NCI-H2029 treated with DMSO at 0.1 percent for 48 hours (cell line): ENCODE measurements at regions not wholly inside any gene's neighbourhood (a gene's known extent, or its start where the extent isn't known, plus 50 kb on each side); places are given as distances from the start of the nearest gene placed in this dataset.
"Not testable (repeated sequence)": the region's sequence is repeated elsewhere in the genome, so short reads cannot be mapped to it uniquely, and the experiment has no call there.

ENCODE experiments used
- DNase-seq: peaks from one replicate; lab custom pipeline; 2025; lab: John Stamatoyannopoulos, UW

DNA sequence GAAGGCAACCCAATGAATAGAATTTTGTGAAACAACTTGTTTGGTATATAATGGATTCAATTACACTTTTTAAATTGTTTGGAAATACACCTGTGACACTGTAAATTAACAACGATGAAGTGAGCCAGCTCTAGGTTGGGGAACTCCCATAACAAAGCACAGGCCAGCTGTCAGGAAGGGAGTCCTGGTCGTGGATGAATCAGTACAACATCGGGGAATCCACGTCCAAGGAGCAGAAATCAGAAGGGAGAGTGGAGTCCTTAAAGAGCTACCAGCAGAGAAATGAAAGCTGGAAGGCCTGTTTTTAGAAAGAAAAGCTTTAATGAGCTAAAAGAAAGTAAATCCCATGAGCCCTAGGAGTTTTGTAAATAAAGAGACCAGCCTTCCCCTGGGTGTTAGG lies 223.1 kb upstream of the SLC35B3 start:
- DNase-seq: no peak

DNA sequence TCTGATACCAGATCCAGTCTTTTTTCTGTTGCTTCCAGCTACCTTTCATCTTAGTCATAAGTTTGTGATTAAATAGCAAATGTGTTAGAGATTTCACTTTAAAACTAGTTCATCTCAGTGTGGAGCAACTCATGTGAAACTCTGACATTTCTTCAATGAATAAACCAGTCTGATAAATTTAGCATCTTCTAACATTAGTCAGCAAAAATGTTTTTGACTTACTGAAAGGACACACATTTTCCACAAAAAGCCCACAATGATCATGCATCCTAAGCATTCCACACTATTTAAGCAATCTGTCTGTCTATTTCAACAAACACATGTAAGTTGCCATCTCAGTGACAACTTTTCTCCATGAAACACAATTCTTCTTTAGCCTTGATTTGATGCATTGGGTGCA lies 222.2 kb upstream of the SLC35B3 start:
- DNase-seq: no peak

DNA sequence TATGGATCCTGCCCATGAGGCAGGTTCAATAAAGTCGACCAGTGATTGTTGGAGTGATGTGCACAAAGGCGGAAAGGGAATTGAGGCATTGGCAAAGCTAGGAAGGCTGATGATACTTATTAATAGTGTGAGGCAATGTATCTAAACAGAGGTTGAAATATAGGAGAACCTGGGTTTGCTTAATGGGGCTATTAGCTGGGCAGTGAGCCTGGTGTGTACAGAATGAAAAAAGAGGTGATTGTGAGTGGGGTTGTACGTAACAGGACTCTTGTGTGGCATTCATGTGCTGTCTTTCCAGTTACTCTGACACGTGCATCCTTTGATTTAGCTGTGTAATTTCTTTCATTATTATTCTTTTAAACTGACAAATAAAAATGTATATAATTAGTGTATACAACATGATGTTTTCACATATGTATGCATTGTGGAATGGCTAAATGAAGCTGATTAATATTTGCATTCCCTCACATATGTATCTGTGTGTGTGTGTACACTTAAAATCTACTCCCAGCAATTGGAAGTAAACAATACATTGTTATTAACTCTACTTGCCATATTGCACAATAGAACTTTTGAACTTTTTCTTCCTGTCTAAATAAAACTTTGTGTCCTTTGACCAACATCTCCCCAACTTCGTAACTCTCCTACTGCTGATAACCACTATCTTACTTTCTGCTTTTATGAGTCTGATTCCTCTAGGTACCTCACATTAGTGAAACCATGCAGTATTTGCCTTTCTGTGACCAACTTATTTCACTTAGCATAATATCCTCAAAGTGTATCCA lies 220.5 kb upstream of the SLC35B3 start:
- no peak for DNase-seq

- DNase-seq: no peak
These were observed 217.4 kb upstream of the SLC35B3 start for GRCh38 chr6:8652710-8653109.

DNA sequence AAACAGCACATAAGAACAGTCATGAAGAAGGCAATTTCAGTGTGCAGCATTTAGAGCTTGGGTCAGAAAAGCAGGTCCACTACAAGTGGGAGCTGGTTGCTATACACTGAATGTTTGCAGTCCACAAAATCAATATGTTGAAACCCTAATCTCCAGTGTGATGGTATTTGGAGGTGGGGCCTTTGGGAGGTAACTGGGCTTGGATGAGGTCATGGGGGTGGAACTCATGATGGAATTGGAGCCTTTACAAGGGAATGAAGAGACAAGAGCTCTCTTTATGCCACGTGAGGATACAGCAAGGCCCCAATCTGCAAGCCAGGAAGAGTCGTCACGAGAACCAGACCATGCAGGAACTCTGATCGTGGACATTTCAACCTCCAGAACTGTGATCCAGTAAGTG lies 216.7 kb upstream of the SLC35B3 start:
- no peak for DNase-seq

DNA sequence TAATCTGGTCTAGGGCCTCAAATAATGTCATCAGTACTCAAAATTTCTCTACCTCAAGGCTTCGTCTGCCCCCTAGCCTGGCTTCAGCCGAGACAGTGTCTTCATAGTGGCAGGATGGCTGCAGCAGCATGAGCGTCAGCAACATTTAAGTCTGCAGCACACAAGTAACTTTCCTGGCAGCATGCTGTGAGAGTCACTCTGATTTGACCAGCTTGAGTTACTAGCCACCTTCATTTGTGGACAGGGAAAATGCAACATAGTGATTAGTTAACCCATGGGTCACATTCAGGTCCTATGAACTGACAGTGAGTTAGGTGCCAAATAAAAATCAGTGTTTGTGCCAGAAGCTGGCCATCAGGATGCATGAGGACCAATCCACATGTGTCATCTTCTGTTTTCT lies 209.9 kb upstream of the SLC35B3 start:
- DNase-seq: no peak

GRCh38 chr6:8644306-8644705 lies 209.0 kb upstream of the SLC35B3 start:
- no peak for DNase-seq

- no peak for DNase-seq
These were observed 207.5 kb upstream of the SLC35B3 start for GRCh38 chr6:8642854-8643253.

- no peak for DNase-seq
These were observed 206.8 kb upstream of the SLC35B3 start for GRCh38 chr6:8642131-8642530.

DNA sequence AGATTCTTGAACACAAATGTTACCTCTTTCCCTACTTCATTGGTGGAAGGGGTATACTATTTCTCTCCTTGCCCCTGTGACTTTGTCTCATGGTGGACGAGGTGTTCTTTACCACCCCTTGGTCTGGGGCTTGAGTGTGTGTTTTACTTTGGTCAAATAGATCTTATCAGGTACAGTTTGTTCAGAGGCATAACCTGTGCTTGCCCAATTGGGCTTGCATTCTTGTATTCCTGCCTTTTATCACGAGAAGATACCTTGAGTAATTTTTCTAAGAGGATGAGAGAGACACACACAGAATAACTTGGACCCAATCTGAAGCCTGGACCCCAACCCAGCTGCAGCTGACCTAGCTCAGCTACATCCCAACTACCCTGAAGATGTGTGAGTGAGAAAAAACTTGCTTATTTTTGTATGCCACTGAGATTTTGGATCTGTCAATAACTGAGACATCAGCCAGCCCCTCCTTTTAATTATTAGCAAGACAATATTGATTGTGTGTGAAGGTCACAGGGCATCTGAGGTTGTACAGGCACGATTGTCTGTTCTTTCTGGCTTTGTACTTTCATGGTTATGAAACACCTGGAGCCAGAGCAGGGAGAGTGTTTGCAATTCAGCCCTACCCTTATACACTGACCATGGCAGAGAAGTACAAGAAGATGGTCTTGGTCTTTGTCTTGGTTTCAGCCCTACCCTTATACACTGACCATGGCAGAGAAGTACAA lies 204.7 kb upstream of the SLC35B3 start:
- DNase-seq: no peak

DNA sequence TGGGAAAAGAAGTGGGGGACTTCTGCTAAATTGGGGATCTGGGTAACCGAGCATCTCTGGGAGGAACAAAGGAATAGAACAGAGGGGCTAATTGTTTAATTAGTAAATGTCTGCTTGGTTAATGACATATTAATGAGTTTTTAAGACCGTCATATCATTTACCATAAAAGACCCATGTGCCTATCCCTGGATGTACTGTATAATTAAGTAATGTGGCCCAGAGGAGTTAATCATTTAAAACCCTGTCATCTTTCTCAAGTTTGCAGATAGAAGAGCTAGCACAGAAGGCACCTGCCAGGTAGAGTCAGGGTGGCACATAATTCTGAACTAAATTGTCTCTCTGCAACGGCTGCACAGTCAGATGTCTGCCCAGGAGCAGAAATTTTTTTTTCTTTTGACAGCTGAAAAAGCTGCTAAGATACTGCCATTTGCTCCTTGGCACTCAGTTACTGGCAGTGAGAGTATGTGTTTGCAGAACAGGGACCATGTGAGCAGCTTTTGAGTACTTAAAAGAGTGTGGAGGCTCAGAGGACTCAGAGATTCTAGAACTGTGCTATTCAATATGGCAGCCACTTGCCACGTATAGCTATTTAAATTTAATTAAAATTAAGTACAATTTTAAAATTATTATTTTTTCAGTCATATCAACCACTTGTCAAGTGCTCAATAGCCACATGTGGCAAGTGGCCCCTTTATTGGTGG lies 202.7 kb upstream of the SLC35B3 start:
- no peak for DNase-seq

DNA sequence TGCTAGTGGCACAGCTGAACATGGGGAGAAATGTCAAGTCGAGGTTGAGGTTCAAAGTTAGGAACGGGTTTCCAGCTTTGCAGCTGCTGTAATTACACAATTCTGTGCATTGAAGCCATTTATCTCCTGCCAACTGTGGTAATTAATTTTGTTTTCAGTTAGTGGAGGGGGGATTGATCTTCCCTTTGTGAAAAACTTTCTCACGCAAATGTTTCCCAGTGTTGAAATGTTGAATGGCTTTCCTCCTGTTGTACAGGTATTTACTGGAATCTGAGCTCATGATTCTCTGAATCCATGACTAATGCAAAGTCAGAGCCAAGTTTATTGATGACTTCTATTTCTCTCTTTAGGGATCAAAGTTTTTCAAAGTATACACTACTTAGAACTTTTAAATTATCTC lies 198.4 kb upstream of the SLC35B3 start:
- DNase-seq: no peak

- no peak for DNase-seq
These were observed 193.4 kb upstream of the SLC35B3 start for GRCh38 chr6:8628736-8629135.

DNA sequence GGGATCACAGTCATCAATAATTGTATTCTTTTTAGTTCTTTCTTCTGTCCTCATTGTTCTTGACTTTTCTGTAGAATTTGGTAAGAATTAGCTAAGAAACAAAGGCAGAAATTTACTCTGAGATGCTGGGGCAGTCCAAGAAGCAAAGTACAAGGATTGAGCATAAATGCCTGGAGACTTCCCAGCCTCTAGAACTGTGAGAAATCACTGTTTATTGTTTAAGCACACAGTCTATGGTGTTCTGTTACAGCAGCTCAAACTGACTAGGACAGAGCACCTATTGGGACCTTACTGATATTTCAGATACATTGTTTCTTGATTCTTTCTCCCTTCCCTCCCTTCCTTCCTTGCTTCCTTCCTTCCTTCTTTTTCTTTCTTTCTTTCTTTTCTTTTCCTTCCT lies 192.7 kb upstream of the SLC35B3 start:
- DNase-seq: no peak

- no peak for DNase-seq
These were observed 191.9 kb upstream of the SLC35B3 start for GRCh38 chr6:8627085-8627861.

GRCh38 chr6:8624665-8625064 lies 189.3 kb upstream of the SLC35B3 start:
- DNase-seq: no peak

- DNase-seq: no peak
These were observed 188.1 kb upstream of the SLC35B3 start for GRCh38 chr6:8623441-8623840.

GRCh38 chr6:8619853-8620252 lies 184.5 kb upstream of the SLC35B3 start:
- no peak for DNase-seq

GRCh38 chr6:8619408-8619807 lies 184.1 kb upstream of the SLC35B3 start:
- not testable (repeated sequence) for DNase-seq

DNA sequence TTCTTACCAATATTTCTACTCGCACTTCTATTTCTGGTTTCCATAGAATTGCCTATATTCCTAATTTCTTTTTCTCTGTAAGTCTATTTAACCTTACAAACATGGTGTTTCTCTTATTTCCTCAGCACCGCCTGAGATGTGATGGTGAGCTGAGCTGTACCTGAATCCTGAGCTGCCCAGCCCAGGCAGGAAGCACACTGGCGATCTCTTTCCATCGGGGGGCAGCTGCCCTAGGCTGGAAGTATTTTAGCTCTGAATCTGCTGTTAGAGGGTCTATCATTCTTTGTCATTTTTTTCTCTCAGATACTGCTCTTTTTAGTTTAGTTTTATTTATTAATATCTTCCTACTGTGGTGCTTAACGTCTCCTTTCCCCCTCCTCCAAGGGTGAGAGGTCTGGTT lies 173.4 kb upstream of the SLC35B3 start:
- DNase-seq: no peak

- no peak for DNase-seq
These were observed 154.8 kb upstream of the SLC35B3 start for GRCh38 chr6:8589941-8590729.
